Activated effector memory CD4-positive, alpha-beta T cell treated with anti-CD3 and anti-CD28 coated beads, Interleukin-2, amount 50 U/mL, for 16 hours (primary cell): ENCODE measurements at regions not wholly inside any gene's neighbourhood (a gene's known extent, or its start where the extent isn't known, plus 50 kb on each side); places are given as distances from the start of the nearest gene placed in this dataset.

Experiments
- DNase-seq: peaks from one replicate; pipeline ENCODE4 v3.0.0-alpha.2; 2020

DNA sequence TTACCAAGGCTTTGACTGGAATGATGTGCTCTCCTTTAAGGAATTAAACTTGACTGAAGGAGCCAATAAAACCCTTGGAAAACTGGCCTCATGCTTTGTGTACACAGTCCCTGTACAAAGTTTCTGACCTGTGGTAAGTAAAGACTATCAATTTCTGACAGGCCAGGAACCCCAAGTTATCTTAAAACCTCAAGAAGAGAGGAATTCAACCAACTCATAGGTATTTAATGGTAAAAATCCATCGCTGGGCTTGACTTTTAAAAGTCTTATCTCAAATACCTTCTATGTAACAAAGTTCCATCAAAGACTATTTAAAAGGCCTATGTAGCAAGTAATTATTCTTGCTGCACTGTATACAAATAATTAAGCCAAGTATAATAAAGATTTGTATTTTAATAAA is 103.7 kb upstream of the TENT5D start:
- DNase-seq = no peak

DNA sequence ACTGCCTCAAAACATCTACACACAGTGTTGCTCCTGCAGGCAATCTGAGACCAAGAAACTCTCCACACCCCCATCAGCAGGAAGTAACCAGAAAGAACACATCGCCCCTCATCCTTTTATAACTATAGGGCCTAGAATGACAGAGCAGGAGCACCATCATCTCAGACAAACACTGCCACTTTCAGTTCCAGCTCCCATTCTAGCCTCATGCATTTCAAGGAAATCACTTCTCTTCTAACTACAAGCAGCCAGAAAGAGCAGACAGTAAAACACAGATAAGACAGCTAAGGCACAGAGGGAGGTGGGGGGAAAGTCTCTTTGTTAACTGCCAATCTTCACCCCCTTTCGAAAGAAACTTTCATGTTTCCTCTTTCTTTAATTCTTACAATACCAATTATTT is 102.6 kb upstream of the TENT5D start:
- no peak for DNase-seq

DNA sequence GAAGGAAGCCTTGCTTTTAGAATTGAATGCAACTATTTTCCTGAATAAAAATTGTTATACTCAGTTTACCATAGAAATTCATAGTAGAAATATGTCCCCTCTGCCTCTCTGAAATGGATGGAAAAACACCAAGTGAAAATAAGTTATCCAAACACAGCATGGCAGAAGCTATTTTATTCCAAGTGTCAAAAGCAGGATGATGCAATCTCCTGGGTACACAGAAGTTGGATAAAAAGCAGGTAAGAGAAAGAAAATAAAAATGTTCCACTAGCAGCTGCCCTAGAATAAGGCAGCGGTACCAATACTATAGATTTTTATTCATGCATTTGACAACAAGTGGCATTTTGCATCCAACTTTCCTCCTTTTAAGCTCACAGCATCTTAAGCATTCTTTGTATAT is 89.0 kb upstream of the TENT5D start:
- DNase-seq = no peak

DNA sequence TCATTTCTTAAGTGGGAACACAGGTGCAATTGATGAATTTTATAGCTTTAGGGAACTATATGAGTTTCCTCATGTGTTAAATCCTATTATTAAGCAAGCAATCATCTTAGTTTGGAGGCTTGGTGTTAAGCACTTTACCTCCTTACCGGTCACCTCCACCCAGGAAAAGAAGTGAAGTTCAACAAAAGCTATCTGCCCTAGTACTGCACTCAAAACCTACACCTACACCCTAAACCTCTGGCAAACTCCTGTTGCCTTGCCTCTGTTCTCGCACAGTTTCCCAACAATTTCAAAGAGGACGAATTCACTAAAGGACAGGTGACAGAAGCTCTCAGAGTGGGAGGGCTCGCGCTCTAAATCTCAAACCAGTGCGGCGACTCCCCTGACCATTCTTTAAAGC is 85.7 kb upstream of the TENT5D start:
- no peak for DNase-seq

DNA sequence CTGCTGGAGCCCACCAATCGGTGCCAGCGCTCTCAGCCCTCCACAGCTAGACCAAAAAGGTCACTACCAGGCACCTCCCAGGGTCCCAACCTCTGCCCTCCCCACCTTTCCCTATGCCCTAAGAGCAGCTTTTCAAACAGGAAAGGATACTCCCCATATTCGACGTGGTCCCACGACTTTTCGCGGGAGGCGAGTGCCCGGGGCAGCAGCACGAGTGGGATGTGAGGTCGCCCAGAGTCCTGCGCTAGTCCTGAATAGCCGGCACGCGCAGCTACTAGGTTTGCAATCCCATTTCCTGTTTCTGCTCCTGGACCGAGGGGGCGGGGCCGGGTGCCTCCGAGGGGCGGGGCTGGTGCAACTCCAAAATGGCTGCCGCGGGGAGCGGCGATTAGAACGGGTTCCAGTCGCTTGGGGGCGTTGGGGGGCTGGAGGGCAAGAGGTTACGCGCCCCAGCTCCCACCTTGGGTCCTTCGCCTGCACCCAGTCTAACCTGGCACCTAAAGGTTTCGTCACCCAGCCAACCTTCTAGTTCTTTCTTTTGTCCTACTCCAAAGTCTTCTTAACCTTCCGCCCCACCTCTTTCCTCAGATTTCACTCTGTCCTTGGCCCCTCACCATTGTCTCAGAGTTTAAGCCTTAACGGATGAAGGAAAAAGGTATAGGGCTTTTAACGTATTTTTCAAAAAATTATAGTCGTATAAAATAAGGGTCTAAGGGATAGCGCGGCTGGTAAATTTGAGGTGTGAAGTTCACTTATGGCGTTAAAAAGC is 85.0 kb upstream of the TENT5D start:
- DNase-seq = peak; percentile 59

DNA sequence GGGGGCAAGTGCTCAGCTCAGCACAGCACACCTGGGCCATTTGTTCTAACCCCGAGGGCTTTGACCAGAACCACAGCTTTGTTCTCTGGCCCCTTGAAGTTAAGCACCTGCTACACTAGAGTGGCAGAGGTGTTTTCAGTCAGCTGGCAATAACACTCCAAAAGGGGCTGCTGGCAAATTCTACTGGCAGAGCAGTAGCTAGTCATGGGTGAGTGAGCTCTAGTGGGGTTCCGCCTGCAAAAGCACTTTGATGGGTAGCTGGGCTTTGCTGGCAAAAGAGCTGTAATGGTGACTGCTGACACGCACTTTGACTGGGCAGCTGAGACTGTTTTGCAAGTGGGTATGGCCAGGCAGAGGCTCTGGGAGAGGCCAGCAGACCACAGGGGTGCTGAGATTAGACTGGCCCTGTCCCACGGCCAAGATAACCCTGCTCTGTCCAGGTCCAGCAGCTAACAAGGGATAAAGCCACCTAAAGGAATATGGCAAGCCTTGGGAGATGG is 65.2 kb upstream of the TENT5D start:
- no peak for DNase-seq
